HG02610 (cell line): ENCODE measurements at regions not wholly inside any gene's neighbourhood (a gene's known extent, or its start where the extent isn't known, plus 50 kb on each side); places are given as distances from the start of the nearest gene placed in this dataset.
"Not testable (repeated sequence)": the region's sequence is repeated elsewhere in the genome, so short reads cannot be mapped to it uniquely, and the experiment has no call there.

Experiments
- ATAC-seq: cut with Tn5 transposase; IDR thresholded peaks from one replicate; pipeline ENCODE4 v1.9.1; 2021; ENCODE audit warnings: mild to moderate bottlenecking, moderate library complexity; ENCODE audit not compliant: unreplicated experiment

GRCh38 chr4:164177153-164177552, 576.8 kb upstream of the SMIM31 start:
- no peak for ATAC-seq

GRCh38 chr4:164177753-164178152, 576.2 kb upstream of the SMIM31 start:
- no peak for ATAC-seq

- no peak for ATAC-seq
These were observed 565.7 kb upstream of the SMIM31 start for GRCh38 chr4:164188236-164188635.

- no peak for ATAC-seq
These were observed 561.1 kb upstream of the SMIM31 start for GRCh38 chr4:164192844-164193243.

DNA sequence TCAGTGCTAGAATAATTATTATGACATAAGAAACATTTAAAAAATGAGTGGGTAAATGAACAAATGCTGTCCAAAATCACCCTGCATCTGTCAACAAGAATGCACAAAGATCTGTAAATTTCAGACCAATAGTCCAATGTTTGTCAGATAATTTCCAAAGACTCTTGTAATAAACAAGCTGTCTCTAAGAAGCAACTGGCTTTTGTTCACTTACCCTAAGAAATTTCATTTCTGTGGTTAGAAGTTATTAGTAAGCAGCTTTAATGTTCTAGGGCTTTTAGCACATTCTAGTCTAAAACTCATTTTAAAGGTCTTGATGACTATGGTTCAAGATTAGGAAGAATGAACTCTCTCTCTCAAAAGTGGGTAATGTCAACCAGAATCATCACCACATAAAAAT, 560.3 kb upstream of the SMIM31 start:
- ATAC-seq = no peak

GRCh38 chr4:164197556-164197955, 556.4 kb upstream of the SMIM31 start:
- no peak for ATAC-seq

GRCh38 chr4:164203476-164203875, 550.5 kb upstream of the SMIM31 start:
- no peak for ATAC-seq

DNA sequence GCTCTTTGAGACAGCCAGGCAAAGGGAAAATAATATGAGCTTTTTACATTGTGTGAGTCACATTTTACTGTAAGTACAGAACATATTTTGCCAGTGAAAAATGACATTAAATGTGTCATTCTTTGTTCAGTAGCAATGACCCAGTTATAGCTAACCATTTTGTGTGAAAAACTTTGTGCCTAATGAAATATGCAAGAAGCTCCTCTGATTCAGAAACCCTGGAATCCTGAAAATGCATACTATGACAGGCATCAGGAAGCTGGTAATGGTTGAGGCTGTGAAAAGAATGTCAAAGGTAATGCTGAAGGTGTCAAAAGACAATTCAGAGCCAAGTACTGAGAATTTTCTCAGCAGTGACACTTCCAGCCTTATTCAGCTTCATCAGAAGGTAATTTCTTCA, 549.5 kb upstream of the SMIM31 start:
- ATAC-seq = no peak

DNA sequence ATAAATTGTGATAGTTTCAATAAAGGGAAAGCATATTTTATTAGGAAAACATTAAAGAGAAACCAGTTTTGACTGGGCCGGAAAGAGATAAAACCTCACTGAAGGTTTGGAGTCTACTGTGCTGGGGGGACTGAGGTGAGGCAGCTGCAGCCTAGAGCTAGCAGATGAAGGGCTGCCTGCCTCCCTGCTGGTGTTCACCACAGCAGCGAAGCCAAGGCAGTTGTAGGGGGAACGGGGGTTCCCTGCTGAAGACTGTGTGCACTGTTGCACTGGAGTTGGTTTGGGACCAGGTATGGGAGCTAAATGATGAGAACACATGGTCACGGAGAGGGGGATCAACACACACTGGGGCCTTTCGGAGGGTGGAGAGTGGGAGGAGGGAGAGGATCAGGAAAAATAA, 546.5 kb upstream of the SMIM31 start:
- ATAC-seq = no peak

- ATAC-seq = no peak
These were observed 543.6 kb upstream of the SMIM31 start for GRCh38 chr4:164210377-164210776.

GRCh38 chr4:164212134-164212533, 541.8 kb upstream of the SMIM31 start:
- ATAC-seq = no peak

DNA sequence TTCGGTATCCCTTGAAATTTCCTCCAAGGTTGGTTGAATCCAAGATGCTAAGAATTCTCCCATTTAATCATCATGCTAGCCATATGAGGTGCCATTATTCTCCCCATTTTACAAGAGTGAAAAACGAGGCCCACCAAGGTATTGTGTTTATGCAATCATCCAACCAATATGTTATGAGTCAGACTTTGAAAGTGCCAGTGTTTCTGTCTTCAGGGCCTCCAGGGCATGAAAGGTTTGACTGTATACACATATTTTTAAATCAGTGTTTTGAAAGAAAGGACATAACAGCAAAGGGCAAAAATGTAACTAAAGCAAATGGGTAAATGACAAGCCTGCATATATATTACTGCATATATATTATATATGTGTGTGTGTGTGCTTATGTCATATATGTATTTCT, 541.2 kb upstream of the SMIM31 start:
- ATAC-seq = no peak

DNA sequence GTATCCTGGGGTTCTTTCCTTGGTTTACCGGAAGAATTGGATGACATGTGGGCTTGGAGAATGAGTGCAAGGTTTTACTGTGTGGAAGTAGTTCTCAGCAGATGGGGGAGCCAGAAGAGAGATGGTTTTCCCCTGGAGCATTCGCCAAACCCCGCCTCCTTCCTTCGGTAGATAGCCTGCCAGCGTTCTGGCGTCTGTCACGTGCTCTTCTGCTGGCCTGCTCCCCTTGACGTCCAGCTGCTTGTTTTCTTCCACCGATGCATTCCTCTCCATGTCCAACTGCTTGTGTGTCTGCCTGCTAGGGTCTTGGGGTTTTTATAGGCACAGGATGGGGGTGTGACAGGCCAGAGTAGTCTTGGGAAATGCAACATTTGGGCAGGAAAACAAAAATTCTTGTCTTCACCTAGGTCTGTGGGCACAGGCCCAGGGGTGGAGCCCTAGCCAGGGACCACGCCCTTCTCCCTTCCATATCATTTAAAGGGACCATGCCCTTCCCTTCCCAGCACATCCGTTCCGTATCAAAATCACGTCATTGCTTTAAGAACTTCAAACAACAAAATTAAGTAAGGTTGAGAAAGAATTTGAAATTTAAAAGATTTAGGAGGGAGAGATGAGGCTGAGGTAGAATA, 538.7 kb upstream of the SMIM31 start:
- no peak for ATAC-seq

- ATAC-seq = no peak
These were observed 532.3 kb upstream of the SMIM31 start for GRCh38 chr4:164221631-164222030.

- ATAC-seq = no peak
These were observed 529.1 kb upstream of the SMIM31 start for GRCh38 chr4:164224871-164225270.

- ATAC-seq = no peak
These were observed 524.7 kb upstream of the SMIM31 start for GRCh38 chr4:164229255-164229654.

DNA sequence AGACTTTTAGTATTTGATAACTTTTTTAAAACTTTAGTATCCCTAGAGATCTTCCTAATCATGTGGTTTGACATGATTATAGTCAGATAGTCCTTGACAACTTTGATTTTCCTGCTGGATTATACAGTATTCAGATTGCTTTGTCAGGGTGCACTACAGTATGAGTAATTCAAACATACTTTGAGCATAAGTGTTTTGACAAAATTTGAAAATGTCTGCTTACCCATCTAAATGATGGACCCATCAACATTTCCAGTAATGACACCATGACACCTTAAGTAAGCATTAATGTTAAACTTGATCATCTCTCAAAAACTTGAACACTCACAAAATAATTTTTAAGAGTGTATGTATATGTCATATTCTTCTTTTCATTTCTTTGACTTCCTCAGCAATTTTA, 514.5 kb upstream of the SMIM31 start:
- no peak for ATAC-seq

GRCh38 chr4:164239976-164240375, 514.0 kb upstream of the SMIM31 start:
- no peak for ATAC-seq

- ATAC-seq = no peak
These were observed 502.7 kb upstream of the SMIM31 start for GRCh38 chr4:164251257-164251656.

- ATAC-seq = no peak
These were observed 501.6 kb upstream of the SMIM31 start for GRCh38 chr4:164252286-164252685.

- no peak for ATAC-seq
These were observed 492.1 kb upstream of the SMIM31 start for GRCh38 chr4:164261831-164262230.

DNA sequence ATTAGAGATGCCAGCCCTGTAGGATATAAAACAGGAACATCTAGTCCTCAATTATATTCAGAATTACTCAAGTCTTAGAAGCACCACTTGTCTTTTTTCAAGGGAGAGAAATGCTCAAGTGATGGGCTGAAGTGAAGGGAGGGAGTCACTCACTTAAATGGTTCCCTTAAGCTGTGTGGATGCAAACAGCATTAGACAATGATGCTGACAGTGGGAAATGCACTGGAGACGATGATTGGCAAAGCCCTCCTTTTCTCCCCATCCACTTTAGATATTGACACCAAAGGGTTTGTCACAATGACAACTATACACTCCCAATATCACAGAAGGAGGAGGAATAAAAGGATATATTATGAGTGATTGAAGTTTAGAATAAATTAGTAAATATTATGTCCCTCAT, 491.4 kb upstream of the SMIM31 start:
- ATAC-seq = not testable (repeated sequence)

DNA sequence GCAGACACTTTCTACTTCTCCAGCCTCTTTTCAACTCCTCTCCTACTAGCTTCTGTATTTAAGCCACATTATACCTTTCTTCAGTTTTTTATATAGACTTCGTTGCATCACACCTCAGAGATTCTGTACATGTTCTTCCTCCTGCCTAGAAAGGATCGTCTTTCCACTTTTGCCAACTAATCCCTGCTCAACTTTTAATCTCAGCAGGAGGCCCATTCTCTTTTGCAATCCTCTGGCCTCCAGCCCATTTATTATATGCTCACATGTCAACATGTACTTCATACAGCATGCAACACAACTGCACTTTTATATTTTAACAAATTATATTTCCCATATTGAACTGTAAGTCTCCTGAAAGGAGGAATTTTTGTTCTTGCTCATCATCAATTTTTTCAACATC, 476.5 kb upstream of the SMIM31 start:
- ATAC-seq = not testable (repeated sequence)
